DMS153 (cell line): ENCODE measurements at regions not wholly inside any gene's neighbourhood (a gene's known extent, or its start where the extent isn't known, plus 50 kb on each side); places are given as distances from the start of the nearest gene placed in this dataset.

Experiments used
- DNase-seq: peaks from one replicate; lab custom pipeline; 2025; lab: John Stamatoyannopoulos, UW

DNA sequence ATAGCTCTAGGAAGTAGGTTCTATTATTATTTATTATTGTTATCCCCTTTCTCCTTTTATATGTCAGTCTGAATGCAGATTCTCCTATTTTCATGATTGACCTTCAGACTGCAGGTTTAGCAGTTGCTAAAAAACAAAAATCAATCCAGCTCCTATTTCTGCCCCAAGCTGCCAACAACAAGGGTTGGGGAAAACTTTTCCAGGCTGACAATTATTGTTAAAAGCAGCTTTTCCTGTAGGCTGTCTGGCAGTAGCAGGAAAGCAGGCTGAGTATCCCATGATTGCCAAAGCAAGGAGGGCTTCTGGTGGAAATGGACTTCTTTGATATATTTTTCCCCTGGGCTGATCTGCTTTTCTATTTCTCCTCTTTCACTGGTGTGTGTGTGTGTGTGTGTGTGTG is 78.0 kb upstream of the CTLA4 start:
- no peak for DNase-seq

DNA sequence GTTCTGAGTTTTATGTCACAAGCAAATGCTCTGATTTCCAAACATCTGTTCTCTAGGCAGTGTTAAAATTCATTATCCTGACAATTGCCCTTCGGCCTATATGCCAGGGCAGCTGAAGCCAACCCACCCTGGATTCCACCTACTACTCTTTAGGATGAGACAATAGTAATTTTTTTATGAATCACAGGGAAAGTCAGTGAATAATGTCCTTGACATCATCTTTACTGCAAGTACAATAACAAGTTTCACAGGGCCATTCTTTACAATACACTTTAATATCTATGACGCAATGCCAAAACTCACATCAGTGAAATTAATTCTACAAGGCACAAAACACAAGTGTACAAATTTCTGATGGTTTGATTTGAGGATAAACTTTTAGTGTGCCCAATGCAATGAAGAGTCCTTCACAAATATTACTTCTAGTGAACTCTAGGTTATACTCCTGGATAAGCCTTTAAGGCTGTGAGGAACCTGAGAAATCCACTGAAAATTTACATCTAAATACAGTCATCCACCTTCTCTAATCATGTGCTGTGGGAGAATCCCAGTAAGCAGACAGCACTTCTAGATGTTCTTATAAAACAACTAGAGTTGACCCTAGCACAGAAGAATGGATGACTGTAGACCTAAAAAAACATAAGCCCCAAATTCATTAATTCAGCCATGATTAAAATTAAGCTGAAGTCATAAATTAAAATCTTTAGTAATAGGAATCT is 77.3 kb upstream of the CTLA4 start:
- DNase-seq = no peak

DNA sequence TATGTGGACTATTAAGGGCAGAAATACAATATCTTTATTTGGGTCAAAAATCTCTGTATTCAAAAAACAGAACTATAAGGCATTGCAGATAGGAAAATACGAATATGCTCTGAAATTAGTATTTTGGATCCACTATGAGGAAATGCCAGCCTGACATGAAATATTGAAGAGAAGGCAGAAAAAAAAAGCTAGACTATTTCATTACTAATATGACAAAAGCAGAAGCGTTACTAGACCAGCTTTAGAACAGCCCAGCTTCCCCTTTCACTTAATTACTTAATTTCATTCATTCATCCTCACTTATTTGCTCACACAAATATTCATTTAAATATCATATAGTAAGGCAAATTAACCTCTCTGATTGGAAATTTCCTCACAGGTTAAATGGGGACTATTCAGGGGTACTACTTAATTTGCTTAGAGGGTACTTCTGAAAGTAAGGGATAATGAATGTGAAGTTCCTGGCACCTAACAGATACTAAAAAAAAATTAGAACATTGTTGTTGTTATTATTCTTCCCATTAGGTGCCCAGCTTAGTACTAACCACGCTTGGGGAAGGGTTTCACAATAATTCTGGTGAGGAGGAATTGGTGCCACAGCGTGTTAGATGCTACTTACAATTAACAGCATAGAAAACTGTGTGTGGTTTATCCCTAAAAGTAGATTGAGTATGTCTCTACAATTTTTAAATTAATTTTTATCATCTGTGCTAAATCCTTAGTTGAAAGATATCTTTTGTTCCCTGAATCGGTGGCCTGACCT is 71.1 kb upstream of the CTLA4 start:
- no peak for DNase-seq

DNA sequence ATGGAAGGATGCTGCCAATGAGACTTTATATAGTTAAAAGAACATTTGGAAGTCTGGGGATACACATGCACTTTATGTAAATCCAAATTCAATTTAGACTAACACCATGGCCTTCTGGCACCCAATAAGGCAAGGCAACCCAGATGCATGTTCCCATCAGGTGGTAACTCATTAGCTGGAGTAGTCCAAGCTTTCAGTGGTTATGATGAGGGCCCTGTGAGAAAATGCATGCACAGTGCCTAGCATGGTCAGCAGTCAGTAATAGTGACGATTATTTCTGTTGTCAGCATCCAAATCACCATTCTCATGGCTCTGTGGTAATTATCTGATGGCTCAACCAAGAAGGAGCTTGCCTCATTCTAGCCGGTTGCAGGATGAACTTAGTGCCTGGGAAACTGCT is 70.3 kb upstream of the CTLA4 start:
- DNase-seq = no peak

DNA sequence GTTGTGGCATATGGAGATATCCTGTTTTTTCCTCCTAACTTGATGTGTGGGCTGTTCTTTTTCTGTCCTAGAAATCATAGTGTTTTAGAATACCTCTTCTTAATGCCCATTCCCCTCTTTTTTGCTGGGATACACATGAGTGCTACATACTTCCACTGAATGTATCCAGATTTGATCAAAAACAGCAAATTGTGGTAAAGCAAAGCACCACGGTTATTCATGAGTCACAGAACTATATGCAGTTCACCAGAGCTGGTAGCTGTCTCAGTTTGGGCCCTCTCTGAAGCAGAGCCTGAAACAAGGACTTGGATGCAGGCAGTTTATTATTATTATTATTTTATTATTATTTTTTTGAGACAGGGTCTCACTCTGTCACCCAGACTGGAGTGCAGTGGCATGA is 69.9 kb upstream of the CTLA4 start:
- no peak for DNase-seq

DNA sequence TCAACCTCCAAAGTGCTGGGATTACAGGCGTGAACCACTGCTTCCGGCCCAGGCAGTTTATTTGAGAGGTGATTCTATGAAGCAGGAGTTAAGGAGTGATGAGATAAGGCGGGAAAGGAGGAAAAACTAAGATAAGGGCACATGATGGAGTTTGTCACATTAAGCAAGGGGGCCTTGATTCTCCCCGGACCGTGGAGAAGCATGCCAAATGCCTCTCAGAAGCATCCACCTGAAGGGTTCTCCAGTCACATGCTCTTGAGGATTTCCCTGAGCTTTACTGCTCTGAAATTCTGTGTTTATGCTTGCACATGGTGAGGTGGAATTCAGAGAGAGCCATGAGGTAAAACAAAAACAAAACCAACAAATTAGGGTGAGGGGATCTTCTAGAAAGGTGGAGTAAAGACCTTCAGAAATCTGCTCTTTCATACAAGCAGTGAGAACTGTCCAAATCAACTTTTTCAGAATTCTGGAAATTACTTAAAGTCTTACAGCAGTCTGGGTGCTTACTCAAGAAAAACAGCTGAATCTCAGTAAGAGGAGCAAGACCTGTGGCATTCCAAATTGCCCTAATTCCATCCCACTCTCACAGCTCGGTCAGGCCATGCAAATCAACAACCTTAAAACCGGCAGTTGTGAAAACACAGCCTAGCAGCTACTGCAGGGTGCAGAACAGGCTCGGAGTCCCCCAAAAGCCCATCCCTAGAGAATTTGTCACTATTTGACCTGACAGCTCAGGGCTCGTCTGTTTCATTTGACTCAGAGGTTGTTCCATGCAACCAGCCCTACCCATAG is 69.1 kb upstream of the CTLA4 start:
- no peak for DNase-seq

DNA sequence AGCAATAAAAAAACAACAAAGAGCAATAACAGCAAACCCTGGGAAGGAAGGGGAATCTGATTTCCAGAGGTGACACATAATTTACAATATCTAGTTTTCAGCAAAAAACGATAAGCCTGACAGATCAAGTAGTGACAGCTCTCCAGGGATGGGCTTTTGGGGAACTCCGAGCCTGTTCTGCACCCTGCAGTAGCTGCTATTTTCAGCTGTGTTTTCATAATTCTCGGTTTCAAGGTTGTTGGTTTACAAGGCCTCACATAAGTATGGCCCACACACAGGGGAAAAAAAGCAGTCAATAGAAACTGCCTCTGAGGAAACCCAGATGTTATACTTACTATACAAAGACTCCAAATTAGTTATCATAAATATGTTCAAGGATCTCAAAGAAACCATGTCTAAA is 67.7 kb upstream of the CTLA4 start:
- DNase-seq = no peak

DNA sequence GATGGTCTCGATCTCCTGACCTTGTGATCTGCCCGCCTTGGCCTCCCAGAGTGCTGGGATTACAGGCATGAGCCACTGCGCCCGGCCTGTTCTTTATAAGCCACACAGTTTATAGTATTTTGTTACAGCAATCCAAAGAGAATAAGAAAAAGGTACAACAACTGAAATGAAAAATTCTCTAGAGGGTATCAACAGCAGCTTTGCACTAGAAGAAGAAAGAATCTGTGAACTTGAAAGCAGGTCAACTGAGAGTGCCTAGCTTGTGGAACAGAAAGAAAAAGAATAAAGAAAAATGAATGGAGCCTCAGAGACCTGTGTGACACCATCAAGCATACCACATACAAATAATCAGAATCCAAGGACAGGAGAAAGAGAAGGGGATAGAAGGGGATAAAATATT is 66.8 kb upstream of the CTLA4 start:
- DNase-seq = no peak

DNA sequence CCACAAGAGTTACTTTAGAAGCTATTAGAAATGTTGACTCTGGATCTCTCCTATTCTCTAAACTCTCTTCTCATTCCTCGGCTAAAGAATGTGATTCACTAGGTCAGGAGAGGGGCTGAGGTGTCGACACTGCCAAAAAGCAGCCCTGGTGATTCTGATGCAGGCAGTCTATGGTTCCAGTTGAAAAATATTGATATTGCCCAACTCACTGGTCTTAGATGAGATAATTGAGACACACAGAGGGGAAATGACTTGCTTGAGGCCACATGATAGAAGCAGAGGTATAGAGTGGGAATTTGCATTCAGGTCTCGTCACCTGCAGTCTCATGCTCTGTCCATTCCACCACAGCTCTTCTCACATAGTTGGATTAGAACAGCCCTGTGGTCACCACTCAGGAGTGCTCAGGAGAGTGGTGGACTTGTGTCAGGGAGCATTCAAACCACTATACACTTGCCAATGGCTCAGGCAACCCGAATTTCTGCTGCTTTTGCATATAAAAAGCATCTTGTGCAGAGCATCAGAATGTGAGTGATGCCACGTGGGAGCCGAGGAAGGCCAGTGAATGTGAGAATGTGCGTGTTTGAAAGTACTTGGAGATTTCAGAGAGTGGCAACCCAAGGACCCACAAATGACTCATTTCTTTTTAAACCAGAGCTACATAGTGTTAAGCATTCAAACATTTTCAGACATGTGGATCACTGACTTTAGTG is 65.1 kb upstream of the CTLA4 start:
- no peak for DNase-seq

DNA sequence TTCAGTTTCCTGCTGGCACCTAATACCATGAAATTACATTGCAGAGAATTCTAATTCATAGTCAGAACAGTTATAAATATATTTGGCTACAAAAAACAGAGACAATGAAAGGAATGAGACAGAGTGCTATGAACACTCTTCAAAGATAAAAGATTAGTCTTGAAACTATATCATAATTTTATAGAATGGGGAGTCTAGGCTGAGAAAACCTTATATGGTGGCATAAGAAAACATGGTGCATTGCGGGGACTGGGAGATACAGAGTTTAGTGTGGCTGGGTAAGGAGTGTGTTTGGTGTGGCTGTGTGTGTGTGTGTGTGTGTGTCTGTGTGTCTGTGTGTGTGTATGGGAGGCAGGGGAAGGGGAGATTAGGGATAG is 64.5 kb upstream of the CTLA4 start:
- DNase-seq = no peak

DNA sequence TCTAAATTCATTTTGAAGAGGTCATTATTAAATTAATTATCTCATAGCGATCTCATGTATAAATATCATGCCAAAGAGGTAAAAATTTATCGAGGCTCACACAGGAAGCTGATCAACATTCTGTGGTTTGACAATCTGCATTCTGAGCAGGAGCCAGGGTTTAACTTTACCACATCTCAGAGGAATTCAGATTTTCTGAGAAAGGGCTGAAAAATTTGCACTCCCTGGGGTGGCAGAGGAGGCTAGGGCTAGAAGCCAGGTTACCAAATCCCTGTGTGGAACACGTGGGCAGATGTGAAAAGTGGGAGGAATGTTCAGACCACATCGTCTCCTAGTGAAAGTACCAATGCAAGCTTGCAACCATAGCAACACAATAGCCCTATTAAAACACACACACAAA is 63.5 kb upstream of the CTLA4 start:
- no peak for DNase-seq

DNA sequence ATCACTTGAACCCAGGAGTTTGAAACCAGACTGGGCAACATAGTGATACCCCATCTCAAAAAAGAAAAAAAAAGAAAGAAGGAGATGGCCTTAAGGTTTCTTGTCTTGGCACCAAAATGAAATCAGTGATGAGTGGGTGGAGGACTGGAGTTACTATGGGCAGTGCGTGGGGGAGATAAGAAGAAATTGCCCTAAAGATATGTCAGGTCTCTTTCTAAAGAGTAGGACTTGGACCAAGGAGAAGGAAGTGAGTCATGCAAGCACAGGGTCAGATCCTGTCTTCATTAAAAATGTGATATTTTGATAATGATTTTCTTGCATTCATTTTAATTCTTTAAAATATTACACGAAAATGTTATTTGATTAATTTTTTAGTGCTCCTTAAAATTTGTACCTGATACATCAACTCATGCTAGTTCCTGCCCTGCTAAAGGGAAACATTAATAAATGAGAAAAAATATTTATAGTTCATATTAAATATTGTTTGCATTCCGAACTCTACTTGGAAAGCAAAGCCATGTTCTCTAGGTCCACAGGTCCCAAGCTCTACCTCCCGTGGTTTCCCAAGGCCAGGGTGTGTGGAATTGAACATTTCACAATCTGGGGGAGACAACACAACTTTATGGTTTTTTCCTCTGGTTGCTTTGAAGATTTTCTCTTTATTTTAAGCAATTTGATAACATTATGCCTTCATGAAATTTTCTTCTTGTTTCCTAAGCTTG is 62.6 kb upstream of the CTLA4 start:
- no peak for DNase-seq

DNA sequence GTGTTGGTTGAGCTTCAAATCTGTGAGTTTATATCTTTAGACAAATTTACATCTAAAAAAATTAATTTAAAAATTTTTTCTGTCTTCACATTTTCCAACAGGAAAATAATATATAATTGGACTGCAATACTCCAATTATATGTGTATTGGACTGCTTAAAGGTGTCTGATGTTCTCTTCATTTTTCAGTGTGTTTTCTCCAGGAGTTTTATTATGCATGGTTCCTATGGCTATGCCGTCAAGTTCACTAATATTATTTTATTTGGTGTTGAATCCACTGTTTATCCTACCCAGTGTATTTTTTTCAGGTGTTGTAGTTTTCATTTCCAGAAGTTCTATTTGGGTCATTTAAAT is 62.1 kb upstream of the CTLA4 start:
- DNase-seq = no peak

DNA sequence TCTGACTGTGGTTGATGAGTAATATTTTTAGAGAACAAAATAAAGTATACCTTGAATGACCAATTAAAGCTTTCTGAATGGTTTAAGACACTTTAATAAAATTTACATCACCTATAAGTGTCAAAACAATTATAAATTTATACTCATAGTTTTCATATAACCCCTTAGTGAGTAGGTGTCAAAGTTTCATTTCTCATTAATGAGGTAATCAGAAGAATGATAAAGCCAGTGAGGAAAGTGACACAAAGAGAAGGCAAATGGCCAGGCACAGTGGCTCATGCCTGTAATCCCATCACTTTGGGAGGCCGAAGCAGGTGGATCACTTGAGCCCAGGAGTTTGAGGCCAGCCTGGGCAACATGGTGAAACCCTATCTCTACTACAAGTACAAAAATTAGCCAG is 60.8 kb upstream of the CTLA4 start:
- DNase-seq = no peak

DNA sequence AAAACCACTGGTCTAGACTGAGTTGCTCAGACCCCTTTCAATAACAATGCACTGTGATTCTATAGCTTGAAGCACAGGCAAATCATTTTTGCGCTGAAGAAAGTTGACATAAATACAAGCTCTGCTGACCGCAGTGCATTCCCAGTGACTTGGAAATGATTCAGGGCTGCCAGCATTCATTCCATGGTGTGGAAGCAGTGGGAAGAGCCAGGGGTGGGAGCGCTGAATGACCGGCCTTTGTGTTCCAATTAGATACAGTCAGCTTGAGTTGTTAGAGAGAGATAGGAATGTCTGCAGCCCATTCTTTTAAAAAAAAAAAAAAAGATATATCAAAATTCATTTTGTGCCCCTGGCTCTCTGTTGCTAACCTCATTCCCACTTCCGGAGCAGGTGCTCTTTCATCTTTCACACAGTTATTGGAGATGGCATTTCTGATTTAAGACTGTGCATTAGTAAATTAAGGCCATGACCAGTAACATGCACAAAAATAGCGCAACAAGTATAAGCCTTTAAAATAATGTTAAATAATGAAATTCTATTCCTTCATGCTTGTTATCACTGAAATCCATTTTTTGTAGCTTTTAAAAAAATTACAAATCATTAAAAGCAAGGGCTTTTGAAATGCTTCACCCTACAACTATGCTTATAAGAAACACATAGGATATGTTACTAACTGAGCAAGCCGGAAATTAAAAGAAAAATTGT is 59.4 kb upstream of the CTLA4 start:
- DNase-seq = no peak

DNA sequence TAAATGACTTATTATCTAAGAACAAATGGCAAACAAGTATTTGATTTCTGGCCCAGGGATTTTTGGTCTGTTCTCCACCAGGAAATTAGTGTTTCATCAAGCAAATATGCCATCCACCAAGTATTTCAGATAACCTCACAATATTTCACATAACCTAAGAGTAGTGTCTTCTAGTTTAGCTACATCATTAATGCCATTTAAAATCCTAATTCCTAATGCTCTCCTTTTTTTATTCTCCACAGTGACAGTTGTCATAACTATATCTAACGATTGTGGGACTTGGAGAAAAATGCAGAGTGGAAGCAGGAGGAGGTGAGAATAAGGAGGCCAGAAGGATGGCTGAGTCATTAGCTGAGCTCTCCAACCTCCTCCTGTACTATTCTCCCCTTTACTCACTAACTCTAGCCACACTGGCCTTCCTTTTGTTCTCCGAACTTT is 58.5 kb upstream of the CTLA4 start:
- no peak for DNase-seq

DNA sequence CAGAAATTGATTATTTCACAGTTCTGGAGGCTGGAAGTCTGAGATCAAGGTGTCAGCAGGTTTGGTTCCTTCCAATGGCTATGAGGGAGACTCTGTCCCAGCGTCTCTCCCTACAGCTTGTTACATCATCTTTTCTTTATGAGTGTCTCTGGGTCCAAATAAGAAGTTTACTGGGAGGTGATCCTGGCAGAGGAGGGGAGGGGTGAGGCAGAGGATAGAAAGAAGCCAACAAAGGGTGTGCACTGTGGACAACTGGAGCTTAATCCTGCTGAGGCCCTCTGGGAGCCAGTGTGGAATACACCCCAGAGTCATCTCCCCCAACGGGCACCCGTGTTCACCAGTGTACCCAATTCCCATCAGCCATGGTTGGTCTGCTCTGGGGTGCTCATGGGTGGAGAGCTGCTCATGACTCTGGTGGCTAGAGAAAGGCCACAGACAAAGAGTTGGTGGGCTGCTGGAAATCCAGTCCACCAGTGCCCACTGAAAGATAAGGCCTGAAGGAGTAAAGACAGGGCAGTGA is 57.5 kb upstream of the CTLA4 start:
- no peak for DNase-seq

DNA sequence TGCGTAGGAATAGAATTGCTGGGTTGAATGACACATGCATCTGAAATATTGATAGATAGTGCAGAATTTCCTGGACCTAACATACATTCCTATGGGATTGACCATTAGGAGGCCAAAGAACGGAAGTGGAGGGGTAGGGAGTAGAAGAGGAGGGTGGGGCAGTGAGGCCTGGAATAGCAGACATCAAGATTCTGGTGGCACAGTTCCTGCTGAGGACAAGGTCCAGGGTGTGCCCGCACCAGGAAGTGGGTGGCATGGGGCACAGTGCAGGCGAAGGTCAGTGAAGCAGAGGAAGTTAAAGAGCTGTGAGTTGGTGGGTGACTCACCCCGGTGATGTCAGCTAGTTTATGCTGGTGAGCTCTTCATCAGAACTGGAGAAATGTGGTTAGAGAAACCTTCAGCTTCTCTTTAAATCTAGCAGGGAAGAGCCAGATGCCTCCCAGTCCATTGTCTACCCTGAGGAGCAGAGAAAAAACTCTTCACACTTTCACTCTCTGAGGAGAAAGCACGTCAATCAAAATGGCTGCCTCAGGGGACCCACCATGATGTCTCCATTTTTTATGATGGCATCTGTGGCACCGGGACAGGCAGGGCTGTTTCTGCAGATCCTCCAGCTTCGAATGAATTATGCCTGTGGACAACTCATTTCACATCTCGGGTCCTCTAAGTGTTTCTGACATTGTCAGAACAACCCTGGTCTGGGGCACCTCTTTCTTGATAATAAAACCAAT is 55.9 kb upstream of the CTLA4 start:
- DNase-seq = no peak

DNA sequence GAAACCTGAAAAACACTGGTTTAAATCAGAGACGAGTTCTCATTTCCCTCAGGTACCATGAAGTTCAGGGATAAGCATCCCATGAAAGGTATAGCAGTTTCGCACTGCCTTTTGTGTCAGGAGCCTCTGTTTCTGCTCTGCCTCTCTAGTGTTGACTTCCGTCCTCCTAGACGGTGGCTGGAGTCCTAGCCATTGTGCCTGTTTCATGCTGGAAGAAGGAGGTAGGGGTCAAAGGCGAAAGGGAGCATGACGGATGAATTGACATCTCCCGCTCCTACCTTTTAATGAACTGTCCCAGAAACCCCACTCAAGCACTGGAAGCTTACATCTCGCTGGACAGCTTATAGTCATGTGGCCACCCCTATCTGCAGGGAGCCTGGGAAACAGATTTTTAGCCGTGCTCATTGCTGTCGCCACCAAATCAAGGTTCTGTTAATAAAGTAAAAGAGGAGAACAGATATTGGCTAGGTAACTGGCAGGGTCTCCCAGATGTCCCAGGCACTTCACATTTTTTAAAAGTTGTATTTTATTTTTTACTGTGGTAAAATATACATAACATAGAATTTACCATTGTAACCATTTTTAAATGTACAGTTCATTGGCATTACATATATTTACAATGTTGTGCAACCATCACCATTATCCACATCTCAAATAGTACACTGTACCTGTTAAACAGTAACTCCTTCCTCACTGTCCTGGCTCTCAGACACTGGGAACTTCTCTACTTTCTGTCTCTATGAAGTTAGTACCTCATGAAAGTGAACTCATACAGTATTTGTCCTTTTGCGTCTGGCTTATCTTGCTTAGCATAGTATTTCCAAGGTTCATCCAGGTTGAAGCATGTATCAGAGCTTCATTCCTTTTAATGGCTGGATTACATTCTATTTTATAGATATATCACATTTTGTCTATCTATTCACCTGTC is 55.0 kb upstream of the CTLA4 start:
- no peak for DNase-seq
